ENCODE measurements at regions not wholly inside any gene's neighbourhood (a gene's known extent, or its start where the extent isn't known, plus 50 kb on each side); places are given as distances from the start of the nearest gene placed in this dataset.

DNA sequence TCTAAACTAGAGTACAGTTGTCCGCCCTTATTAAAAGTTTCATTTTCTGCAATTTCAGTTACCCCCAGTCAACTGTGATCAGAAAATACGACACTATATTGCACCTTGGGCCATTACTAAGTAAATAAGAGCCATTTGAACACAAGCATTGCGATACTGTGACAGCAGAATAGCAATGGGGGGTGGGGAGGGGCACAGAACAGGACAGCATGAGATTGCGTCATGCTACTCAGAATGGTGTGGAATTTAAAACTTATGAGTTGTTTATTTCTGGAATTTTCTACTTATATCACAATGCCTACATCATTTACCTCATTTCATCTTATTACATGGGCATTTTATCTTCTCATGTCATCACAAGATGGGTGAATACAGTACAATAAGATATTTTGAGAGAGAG lies 166.3 kb downstream of the MANEA start:
- TF ChIP-seq, protein P1, sequence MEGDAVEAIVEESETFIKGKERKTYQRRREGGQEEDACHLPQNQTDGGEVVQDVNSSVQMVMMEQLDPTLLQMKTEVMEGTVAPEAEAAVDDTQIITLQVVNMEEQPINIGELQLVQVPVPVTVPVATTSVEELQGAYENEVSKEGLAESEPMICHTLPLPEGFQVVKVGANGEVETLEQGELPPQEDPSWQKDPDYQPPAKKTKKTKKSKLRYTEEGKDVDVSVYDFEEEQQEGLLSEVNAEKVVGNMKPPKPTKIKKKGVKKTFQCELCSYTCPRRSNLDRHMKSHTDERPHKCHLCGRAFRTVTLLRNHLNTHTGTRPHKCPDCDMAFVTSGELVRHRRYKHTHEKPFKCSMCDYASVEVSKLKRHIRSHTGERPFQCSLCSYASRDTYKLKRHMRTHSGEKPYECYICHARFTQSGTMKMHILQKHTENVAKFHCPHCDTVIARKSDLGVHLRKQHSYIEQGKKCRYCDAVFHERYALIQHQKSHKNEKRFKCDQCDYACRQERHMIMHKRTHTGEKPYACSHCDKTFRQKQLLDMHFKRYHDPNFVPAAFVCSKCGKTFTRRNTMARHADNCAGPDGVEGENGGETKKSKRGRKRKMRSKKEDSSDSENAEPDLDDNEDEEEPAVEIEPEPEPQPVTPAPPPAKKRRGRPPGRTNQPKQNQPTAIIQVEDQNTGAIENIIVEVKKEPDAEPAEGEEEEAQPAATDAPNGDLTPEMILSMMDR (IDR thresholded peaks at IDR 0.05; ENCODE audit: insufficient read depth, low read depth, low read length), result no peak
- TF ChIP-seq EZH2 (IDR thresholded peaks at IDR 0.05; ENCODE audit: insufficient read depth, low read length), result no peak

Measured in astrocyte (in vitro differentiated cells and primary cell).